ACC112 (cell line): ENCODE measurements at regions not wholly inside any gene's neighbourhood (a gene's known extent, or its start where the extent isn't known, plus 50 kb on each side); places are given as distances from the start of the nearest gene placed in this dataset.

ENCODE experiments used
- H2AFZ ChIP-seq: fragments of 200-600 bp; sonication (generic); one replicate; pipeline ENCODE4 v1.6.0; 2017; ENCODE audit warnings: antibody characterized with exemption, low read length; ENCODE audit not compliant: unreplicated experiment
- H3K27ac ChIP-seq: fragments of 200-600 bp; sonication (generic); 2 replicates; pipeline ENCODE4 v1.5.1; 2014; ENCODE audit warnings: low read depth, mild to moderate bottlenecking, antibody characterized with exemption, low read length, moderate library complexity
- H3K27me3 ChIP-seq: fragments of 200-600 bp; sonication (generic); 2 replicates; pipeline ENCODE4 v1.6.1; 2014; ENCODE audit warnings: mild to moderate bottlenecking, antibody characterized with exemption, low read length, moderate library complexity, mixed read lengths; ENCODE audit not compliant: insufficient read depth
- H3K36me3 ChIP-seq: fragments of 200-600 bp; sonication (generic); 2 replicates; pipeline ENCODE4 v1.6.1; 2016; ENCODE audit warnings: mild to moderate bottlenecking, antibody characterized with exemption, low read length, moderate library complexity, mixed read lengths; ENCODE audit not compliant: insufficient read depth
- H3K4me1 ChIP-seq: fragments of 200-600 bp; sonication (generic); one replicate; pipeline ENCODE4 v1.6.1; 2016; ENCODE audit warnings: low read length, mixed read lengths; ENCODE audit not compliant: insufficient read depth, unreplicated experiment, control insufficient read depth
- H3K4me3 ChIP-seq: fragments of 200-600 bp; sonication (generic); 2 replicates; pipeline ENCODE4 v1.5.1; 2014; ENCODE audit warnings: mild to moderate bottlenecking, low read depth, low read length
- H3K79me2 ChIP-seq: fragments of 200-600 bp; sonication (generic); one replicate; pipeline ENCODE4 v1.6.0; 2016; ENCODE audit warnings: low read length; ENCODE audit not compliant: control insufficient read depth, unreplicated experiment, insufficient read depth

- no peak overlapping the region for H2AFZ ChIP-seq
- no peaks in the 10 kb centered on the region for H3K36me3 ChIP-seq
- H3K27ac ChIP-seq, result no peak overlapping the region
- H3K4me1 ChIP-seq, result peaks cover 4% of the 10 kb centered on the region
- H3K27me3 ChIP-seq, result peaks cover 20% of the 10 kb centered on the region
- H3K79me2 ChIP-seq, result no peaks in the 10 kb centered on the region
- no peak overlapping the region for H3K4me3 ChIP-seq
Measured at GRCh38 chr2:222039821-222040220, 259.0 kb downstream of the PAX3 start.

- Histone ChIP-seq H3K4me3 (no peak overlapping the region), H2AFZ (no peak overlapping the region), H3K4me1 (peaks cover 4% of the 10 kb centered on the region), H3K27ac (no peak overlapping the region), H3K27me3 (peaks cover 12% of the 10 kb centered on the region), H3K36me3 (no peaks in the 10 kb centered on the region), H3K79me2 (no peaks in the 10 kb centered on the region)
Measured at GRCh38 chr2:222038067-222038802, 260.6 kb downstream of the PAX3 start.

DNA sequence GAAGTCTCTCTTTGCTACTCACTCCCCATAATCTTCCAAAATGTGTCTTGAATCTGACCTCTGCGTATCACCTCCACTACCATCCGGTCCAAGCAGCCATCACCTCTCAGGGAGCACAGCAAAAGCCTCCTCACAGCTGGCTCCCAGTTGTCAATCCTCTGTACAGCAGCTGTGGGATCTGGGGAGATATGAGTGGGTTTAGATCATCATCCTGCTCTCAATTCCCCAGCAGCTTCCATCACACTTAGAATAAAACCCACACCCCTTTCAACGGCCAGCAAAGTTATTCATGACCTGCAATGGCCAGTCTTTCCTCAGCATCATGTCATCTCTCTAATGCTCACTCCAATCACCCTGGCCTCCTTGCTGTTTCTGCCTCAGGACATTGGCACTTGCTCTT lies 261.6 kb downstream of the PAX3 start:
- Histone ChIP-seq H3K36me3 (no peaks in the 10 kb centered on the region), H3K4me1 (peaks cover 4% of the 10 kb centered on the region), H3K27me3 (peaks cover 5% of the 10 kb centered on the region; the same call in 1 of the 2 replicates), H2AFZ (no peak overlapping the region), H3K27ac (no peak overlapping the region), H3K79me2 (no peaks in the 10 kb centered on the region), H3K4me3 (no peak overlapping the region)

- Histone ChIP-seq H3K27ac (no peak overlapping the region), H3K4me1 (peaks cover 4% of the 10 kb centered on the region), H3K79me2 (no peaks in the 10 kb centered on the region), H3K27me3 (no peaks in the 10 kb centered on the region; the same call in 1 of the 2 replicates), H3K36me3 (no peaks in the 10 kb centered on the region), H3K4me3 (no peak overlapping the region), H2AFZ (no peak overlapping the region)
Measured at GRCh38 chr2:222034058-222034457, 264.7 kb downstream of the PAX3 start.

- Histone ChIP-seq H3K36me3 (no peaks in the 10 kb centered on the region), H3K27me3 (no peaks in the 10 kb centered on the region; the same call in 1 of the 2 replicates), H2AFZ (no peak overlapping the region), H3K27ac (no peak overlapping the region), H3K4me3 (no peak overlapping the region), H3K79me2 (no peaks in the 10 kb centered on the region), H3K4me1 (peaks cover 4% of the 10 kb centered on the region)
Measured at GRCh38 chr2:222033541-222033940, 265.3 kb downstream of the PAX3 start.

DNA sequence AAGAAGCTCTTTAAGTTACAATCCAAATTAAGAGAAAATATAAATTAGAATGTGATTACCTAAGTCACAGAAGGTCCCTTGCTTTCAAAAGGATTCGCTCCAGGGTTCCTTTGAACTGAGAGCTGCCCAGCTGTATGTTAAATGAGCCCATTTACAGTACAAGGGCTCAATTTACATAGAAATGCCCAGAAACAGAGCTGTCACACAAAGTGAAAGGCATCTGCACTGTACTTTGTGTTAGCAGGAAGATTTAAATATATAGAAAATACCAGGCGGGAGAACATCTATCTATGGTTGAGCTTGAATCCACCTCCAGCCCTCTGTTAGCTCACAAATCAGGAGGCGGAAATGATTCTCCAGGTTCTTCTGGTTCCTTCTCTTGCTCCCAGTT lies 272.9 kb downstream of the PAX3 start:
- H3K79me2 ChIP-seq, result no peaks in the 10 kb centered on the region
- no peaks in the 10 kb centered on the region for H3K4me1 ChIP-seq
- H3K36me3 ChIP-seq, result no peaks in the 10 kb centered on the region
- no peak overlapping the region for H2AFZ ChIP-seq
- no peak overlapping the region for H3K27ac ChIP-seq
- no peak overlapping the region for H3K4me3 ChIP-seq
- H3K27me3 ChIP-seq, result peaks cover 15% of the 10 kb centered on the region

- H2AFZ ChIP-seq, result no peak overlapping the region
- peaks cover 15% of the 10 kb centered on the region for H3K27me3 ChIP-seq
- no peaks in the 10 kb centered on the region for H3K79me2 ChIP-seq
- H3K4me3 ChIP-seq, result no peak overlapping the region
- no peak overlapping the region for H3K27ac ChIP-seq
- no peaks in the 10 kb centered on the region for H3K4me1 ChIP-seq
- no peaks in the 10 kb centered on the region for H3K36me3 ChIP-seq
Measured at GRCh38 chr2:222024932-222025880, 273.6 kb downstream of the PAX3 start.

GRCh38 chr2:222017252-222017850 lies 281.4 kb downstream of the PAX3 start:
- Histone ChIP-seq H3K4me3 (no peak overlapping the region), H3K36me3 (no peaks in the 10 kb centered on the region), H3K4me1 (no peaks in the 10 kb centered on the region), H3K27me3 (peaks cover 43% of the 10 kb centered on the region), H2AFZ (no peak overlapping the region), H3K79me2 (no peaks in the 10 kb centered on the region), H3K27ac (no peak overlapping the region)

GRCh38 chr2:222013889-222014288 lies 284.9 kb downstream of the PAX3 start:
- Histone ChIP-seq H2AFZ (no peak overlapping the region), H3K27me3 (peaks cover 78% of the 10 kb centered on the region), H3K4me3 (no peak overlapping the region), H3K27ac (no peak overlapping the region), H3K79me2 (no peaks in the 10 kb centered on the region), H3K36me3 (no peaks in the 10 kb centered on the region), H3K4me1 (no peaks in the 10 kb centered on the region)

DNA sequence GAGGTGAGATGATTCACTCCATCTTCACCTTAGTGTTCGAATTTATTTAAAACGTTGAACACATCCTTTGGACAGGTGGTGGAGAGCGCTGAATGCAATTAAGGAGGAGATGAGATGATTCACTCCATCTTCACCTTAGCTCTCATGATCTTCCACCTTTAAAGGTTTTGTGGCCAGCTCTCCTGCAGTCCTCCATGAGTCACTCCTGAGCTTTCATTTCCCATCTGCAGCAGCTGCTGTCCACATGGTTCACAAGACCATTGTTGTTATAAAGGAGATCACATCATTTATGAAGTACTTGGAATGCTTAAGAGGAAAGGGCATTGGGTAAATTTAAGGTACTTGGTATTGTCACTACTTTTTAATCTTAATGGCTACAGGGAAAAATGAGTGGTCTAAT lies 298.5 kb downstream of the PAX3 start:
- peaks cover 19% of the 10 kb centered on the region for H3K4me1 ChIP-seq
- no peaks in the 10 kb centered on the region for H3K36me3 ChIP-seq
- no peak overlapping the region for H2AFZ ChIP-seq
- H3K79me2 ChIP-seq, result no peaks in the 10 kb centered on the region
- H3K27me3 ChIP-seq, result peaks cover 10% of the 10 kb centered on the region; the same call in 1 of the 2 replicates
- no peak overlapping the region for H3K27ac ChIP-seq
- no peak overlapping the region for H3K4me3 ChIP-seq
